HuH-7.5 (cell line): ENCODE measurements at regions not wholly inside any gene's neighbourhood (a gene's known extent, or its start where the extent isn't known, plus 50 kb on each side); places are given as distances from the start of the nearest gene placed in this dataset.

Experiments
- DNase-seq: peaks from one replicate; pipeline ENCODE4 v3.0.0; 2011; ENCODE audit warnings: low spot score

- no peak for DNase-seq
These were observed 461.2 kb downstream of the KCTD8 start for GRCh38 chr4:43987331-43987944.

DNA sequence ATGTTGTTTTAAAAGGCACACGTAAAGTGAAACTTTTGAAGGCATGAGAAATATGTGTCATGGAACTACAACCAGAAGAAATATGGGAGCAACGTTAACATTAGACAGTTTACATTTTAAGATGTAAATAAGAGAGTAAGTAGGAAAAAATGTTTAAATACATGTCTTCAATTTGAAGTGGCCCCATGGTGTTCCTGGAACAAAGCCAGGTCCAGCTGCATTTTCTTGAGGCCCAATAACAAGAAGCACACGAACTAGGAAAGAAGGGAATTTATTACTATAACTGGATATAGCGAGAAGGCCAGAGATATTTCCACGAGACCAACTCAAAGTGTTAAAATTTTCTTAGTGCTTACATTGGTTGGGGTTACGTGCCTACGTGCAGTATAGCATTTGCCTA is 458.1 kb downstream of the KCTD8 start:
- DNase-seq = no peak

- no peak for DNase-seq
These were observed 457.6 kb downstream of the KCTD8 start for GRCh38 chr4:43990963-43991362.

DNA sequence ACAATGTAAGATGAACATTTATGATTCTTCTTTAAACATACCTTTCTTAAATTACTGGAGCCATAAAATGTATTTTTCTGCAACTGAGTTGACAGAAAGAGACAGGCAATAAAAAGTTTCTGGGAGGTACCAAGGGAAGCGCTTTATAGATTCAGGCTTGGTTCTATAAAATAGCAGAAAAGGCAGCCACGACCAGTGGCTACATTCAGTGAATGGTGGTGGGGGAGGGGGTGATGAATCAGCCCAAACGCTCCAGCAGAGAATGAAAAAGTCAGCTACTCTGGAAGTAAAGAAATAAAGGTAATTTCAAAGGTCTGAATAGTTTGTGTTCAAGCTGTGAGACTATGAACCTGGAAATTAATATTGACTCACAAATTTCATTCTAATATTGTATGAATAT is 456.1 kb downstream of the KCTD8 start:
- DNase-seq = no peak

DNA sequence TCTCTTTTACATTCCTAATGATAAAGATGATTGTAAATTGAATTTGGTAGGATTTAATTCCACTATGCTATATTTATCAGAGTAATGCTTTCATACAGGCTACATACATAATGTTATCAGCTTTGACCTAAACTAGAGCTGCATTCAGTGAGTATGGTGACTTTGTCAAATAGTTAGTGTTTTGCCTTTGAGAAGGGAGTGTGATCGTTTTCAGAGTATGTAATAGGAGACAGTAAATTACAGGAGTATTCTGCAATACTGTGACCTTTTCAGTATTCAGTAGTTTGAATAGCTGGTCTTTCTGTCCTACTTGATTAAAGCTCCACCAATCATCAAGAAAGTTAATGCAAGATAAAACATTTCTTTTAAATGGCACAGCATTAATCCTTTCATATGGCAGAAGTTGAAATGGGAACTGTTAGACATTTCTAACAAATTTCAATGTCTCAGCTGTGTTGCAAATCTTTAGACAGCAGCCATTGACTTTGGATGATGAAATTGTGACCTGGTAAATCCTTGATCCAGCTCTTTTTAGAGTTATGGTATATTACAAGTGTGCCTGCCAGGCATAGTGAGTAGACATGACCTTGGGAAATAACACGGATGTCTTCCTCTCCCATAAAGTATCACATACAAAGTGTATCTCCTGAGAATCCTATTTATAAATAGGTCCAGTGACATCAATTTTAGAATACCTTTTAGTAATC is 455.3 kb downstream of the KCTD8 start:
- DNase-seq = peak; percentile 4

- DNase-seq = no peak
These were observed 448.9 kb downstream of the KCTD8 start for GRCh38 chr4:43999669-44000068.

DNA sequence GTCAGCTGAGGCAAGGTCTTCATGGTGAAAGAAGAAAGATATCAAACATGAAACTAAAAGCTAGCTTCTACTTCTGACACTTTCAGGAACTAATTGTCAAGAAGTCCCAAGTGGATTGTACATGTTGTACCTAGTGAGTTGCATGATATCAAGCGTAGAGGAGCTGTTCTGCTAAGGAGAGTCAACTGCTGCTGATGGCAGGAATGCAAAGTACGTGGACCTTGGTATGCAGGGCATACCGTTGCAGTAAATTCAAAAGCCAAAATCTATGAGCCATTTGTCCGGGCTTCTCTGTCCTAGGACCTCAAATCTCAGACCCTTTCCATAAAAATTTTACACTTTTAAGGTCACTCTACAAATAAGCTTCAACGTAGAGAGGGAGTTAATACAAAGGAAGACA is 446.2 kb downstream of the KCTD8 start:
- DNase-seq = no peak

DNA sequence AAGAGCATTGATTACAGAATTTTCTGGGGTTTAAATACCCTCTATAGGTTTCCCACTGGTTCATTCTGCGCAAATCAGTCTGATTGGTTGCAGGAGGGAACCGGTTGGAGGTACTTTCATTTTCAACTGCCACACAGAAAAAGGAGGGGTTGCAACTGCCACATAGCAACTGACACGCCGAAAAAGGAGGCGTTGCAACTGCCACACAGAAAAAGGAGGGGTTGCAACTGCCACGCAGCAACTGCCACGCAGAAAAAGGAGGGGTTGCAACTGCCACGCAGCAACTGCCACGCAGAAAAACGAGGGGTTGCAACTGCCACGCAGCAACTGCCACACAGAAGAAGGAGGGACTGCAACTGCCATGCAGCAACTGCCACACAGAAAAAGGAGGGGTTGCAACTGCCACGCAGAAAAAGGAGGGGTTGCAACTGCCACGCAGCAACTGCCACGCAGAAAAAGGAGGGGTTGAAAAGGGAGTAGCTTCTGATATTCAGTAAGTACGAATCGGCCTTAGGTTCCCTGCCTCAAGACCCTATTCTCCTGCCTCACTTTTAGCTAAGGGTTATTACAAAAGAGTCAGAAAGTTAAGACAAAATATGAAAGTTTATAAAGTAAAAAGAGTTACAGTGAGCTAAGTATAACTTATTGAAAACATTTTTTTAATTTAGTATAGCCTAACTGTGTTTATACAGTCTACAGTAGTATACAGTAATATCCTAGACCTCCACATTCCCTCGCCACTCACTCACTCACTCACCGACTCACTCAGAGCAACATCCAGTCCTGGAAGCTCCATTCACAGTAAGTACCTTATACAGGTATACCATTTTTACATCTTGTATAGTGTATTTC is 431.8 kb downstream of the KCTD8 start:
- DNase-seq = no peak

- no peak for DNase-seq
These were observed 431.2 kb downstream of the KCTD8 start for GRCh38 chr4:44017422-44017739.

DNA sequence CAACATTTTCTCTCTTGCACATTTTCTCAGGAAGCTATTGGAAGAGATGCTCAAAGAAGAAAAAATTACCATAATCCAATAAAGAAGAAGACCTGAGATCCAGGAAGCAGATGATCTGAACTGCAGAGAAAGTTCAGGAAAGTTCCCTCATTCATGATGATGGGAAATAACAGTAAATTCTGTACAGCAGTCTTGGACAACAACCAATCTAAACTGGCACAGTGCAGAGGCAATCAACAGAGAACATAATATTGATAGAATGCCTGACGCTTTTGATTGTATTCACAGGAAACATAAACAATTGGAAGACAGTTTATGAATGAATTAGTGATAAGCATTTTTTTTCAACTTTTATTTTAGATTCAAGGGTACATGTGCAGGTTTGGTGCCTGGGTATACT is 428.9 kb downstream of the KCTD8 start:
- no peak for DNase-seq

- DNase-seq = no peak
These were observed 423.1 kb downstream of the KCTD8 start for GRCh38 chr4:44025376-44026020.

- no peak for DNase-seq
These were observed 409.8 kb downstream of the KCTD8 start for GRCh38 chr4:44038811-44039210.

DNA sequence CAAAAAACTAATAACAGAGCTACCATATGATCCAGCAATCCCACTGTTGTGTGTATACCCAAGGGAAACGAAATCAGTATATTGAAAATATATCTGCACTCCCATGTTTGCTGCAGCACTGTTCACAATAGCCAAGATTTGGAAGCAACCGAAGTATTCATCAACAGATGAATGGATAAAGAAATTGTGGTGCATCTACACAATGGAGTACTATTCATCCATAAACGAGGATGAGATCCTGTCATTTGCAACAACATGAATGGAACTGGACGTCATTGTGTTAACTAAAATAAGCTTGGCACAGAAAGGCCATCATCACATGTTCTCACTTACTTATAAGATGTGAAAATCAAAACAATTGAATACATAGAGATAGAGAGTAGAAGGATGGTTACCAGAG is 402.1 kb downstream of the KCTD8 start:
- no peak for DNase-seq

- no peak for DNase-seq
These were observed 391.9 kb downstream of the KCTD8 start for GRCh38 chr4:44056721-44057151.

DNA sequence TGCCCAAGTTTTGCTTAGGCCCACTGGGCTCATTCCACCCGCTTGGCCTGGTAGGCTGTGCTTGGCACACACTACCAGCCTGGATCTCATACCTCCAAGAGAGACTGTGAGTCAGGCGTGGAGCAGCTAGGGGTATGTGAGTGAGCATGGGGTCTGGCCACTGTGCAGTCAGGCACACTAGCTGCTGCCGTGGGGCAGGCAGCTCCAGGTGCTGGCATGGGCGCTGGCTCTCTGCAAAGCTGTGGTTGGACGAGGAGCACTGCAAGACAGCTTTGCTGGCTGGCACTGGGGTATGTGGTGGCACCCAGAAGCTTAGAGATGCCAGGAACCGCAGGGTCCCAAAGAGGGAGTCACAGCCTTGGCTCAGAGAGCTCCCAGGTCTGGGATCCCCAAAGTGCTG is 377.8 kb downstream of the KCTD8 start:
- no peak for DNase-seq

- DNase-seq = no peak
These were observed 376.4 kb downstream of the KCTD8 start for GRCh38 chr4:44071959-44072955.

DNA sequence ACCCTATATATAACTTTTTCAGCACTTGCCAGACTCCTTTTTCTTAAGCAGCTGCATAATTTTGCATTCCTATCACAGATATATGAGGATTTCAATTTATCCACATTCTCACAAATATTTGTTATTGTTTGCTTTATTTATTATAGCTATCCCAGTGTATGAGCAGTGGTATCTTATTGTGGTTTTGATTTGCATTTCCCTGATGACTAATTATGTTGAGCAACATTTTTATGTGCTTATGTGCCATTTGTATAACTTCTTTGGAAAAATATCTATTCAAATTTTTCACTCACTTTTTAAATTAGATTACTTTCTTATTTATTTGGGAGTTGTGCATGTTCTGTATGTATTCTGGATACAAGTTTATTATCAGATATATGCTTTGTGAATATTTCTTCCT is 361.9 kb downstream of the KCTD8 start:
- no peak for DNase-seq

DNA sequence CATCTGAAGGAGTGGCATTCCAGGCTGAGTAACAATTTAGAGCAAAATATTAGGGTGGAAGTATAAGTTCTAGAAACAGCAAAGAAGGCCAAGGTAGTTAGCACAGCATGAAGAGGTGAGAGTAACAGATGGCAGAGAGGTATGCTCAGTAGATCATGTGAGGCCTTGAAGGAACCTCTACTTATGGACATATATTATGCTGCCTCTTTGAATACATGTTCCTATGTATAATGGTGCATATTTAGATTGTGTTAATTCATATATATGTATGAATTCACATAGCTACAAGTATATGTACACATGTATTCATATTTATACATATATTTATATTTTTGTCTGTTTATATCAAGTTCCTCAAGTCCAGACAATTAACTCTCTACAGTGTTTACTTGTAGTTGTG is 355.2 kb downstream of the KCTD8 start:
- DNase-seq = no peak

- no peak for DNase-seq
These were observed 349.6 kb downstream of the KCTD8 start for GRCh38 chr4:44098973-44099372.

- DNase-seq = no peak
These were observed 348.2 kb downstream of the KCTD8 start for GRCh38 chr4:44100456-44100855.

GRCh38 chr4:44118971-44119680 is 329.5 kb downstream of the KCTD8 start:
- DNase-seq = no peak
